ENCODE measurements at regions not wholly inside any gene's neighbourhood (a gene's known extent, or its start where the extent isn't known, plus 50 kb on each side); places are given as distances from the start of the nearest gene placed in this dataset.

GRCh38 chr2:185179743-185180142, 558.9 kb upstream of the FSIP2 start:
- TF ChIP-seq POLR2A (IDR thresholded peaks at IDR 0.05; ENCODE audit: low read length) (no peak), GATA1 (IDR thresholded peaks at IDR 0.05; ENCODE audit: low read depth, low read length) (no peak)
